GM19452 (cell line): ENCODE measurements at regions not wholly inside any gene's neighbourhood (a gene's known extent, or its start where the extent isn't known, plus 50 kb on each side); places are given as distances from the start of the nearest gene placed in this dataset.
"Not testable (repeated sequence)": the region's sequence is repeated elsewhere in the genome, so short reads cannot be mapped to it uniquely, and the experiment has no call there.

ENCODE experiments used
- ATAC-seq: cut with Tn5 transposase; IDR thresholded peaks from one replicate; pipeline ENCODE4 v1.9.1; 2021; ENCODE audit not compliant: unreplicated experiment

GRCh38 chr10:3281941-3282673 lies 109.5 kb upstream of the PITRM1 start:
- no peak for ATAC-seq

GRCh38 chr10:3278771-3279170 lies 106.2 kb upstream of the PITRM1 start:
- no peak for ATAC-seq

- ATAC-seq = no peak
Measured at GRCh38 chr10:3277566-3277965, 105.0 kb upstream of the PITRM1 start.

GRCh38 chr10:3274414-3274813 lies 101.8 kb upstream of the PITRM1 start:
- ATAC-seq = no peak

- ATAC-seq = no peak
Measured at GRCh38 chr10:3273966-3274365, 101.4 kb upstream of the PITRM1 start.

- ATAC-seq = no peak
Measured at GRCh38 chr10:3272300-3272699, 99.7 kb upstream of the PITRM1 start.

- no peak for ATAC-seq
Measured at GRCh38 chr10:3271354-3272115, 99.0 kb upstream of the PITRM1 start.

- ATAC-seq = no peak
Measured at GRCh38 chr10:3270577-3271316, 98.2 kb upstream of the PITRM1 start.

GRCh38 chr10:3268025-3268424 lies 95.4 kb upstream of the PITRM1 start:
- ATAC-seq = no peak

- ATAC-seq = no peak
Measured at GRCh38 chr10:3265088-3265487, 92.5 kb upstream of the PITRM1 start.

GRCh38 chr10:3264161-3264761 lies 91.7 kb upstream of the PITRM1 start:
- ATAC-seq = no peak

- ATAC-seq = no peak
Measured at GRCh38 chr10:3263747-3264146, 91.2 kb upstream of the PITRM1 start.

GRCh38 chr10:3263082-3263481 lies 90.5 kb upstream of the PITRM1 start:
- no peak for ATAC-seq

GRCh38 chr10:3261921-3262320 lies 89.3 kb upstream of the PITRM1 start:
- ATAC-seq = no peak

- ATAC-seq = no peak
Measured at GRCh38 chr10:3260066-3260834, 87.7 kb upstream of the PITRM1 start.

GRCh38 chr10:3259499-3259898 lies 86.9 kb upstream of the PITRM1 start:
- ATAC-seq = no peak

GRCh38 chr10:3258394-3258793 lies 85.8 kb upstream of the PITRM1 start:
- ATAC-seq = no peak

- ATAC-seq = no peak
Measured at GRCh38 chr10:3255616-3256015, 83.0 kb upstream of the PITRM1 start.

GRCh38 chr10:3255075-3255474 lies 82.5 kb upstream of the PITRM1 start:
- no peak for ATAC-seq

GRCh38 chr10:3253974-3254373 lies 81.4 kb upstream of the PITRM1 start:
- not testable (repeated sequence) for ATAC-seq

GRCh38 chr10:3251172-3251571 lies 78.6 kb upstream of the PITRM1 start:
- no peak for ATAC-seq
